HUDEP-2 (cell line): ENCODE measurements at regions not wholly inside any gene's neighbourhood (a gene's known extent, or its start where the extent isn't known, plus 50 kb on each side); places are given as distances from the start of the nearest gene placed in this dataset.
"Not testable (repeated sequence)": the region's sequence is repeated elsewhere in the genome, so short reads cannot be mapped to it uniquely, and the experiment has no call there.

ENCODE experiments used
- DNase-seq, 76 experiments: peaks; one replicate each; lab custom pipeline; 2025; ENCODE audit not compliant: unreplicated experiment in 76 of 76; lab: John Stamatoyannopoulos, UW

DNA sequence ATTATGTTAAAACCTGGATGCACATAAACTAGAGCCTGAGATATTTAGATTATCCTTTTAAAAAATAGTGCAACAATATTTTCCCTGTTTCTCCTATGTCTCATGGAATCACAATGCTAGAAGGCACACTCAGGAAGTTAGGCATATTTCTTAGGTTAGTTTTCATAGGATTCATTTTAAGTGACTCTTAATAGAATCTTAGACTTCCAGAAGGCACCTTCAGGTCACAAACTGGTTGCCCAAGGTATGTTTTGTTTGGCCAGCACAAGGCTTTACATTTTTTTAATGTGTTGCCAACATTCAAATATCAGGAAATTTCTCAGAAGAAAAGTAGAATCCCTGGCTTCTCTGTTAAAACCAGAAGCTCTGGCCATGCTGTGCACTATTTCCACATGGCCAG lies 129.3 kb downstream of the LNPK start:
- no peak for DNase-seq

DNA sequence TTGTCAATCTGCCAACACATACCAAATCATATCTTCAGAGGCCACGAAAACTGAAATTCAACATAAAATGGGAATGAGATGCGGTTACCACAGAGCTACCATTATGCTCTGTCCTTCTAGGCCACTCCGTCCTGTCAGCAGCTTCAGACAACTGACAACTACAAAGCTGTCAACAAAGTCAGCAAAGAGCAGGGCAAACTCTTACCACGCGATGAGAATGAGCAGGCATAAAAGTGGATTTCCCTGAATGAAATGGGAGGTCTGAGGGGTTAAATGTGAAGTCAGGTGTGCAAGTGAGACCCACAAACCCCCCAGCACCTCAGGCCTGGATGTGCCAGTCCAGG lies 130.1 kb downstream of the LNPK start:
- no peak for DNase-seq

GRCh38 chr2:175871331-175872004 lies 130.6 kb downstream of the LNPK start:
- DNase-seq = no peak

GRCh38 chr2:175865716-175866115 lies 136.4 kb downstream of the LNPK start:
- no peak for DNase-seq

DNA sequence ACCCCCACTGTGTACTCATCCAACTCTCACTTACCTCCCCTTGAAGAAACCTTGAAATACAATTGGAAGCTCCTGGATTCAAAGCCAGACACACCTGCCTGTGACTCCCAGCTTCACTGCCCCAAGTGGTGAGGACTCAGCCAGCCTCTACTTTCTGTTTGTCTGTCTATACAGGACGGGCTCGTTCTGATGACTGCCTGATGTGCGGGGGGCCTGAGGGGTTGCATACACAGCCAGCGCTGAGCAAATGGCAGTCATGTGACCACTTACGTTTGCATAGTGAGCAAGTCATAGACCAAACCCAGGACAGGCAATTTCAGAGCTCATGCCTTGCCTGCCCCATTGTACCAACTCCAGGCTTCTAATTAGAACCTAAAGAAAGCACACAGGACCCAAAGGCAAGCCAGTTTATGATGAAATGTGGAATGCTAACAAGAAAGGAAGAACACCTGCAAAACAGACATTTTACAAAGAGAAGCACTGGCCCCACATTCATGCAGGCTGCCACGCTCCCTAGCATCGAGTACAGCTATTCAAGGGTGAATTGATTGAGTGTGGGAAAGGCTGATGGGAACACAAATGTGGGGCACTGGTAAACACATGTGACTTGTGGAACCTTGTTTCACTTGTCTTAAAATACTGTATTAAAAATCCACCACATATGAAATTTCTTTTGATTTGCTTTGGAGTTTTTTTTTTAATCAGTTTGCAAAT lies 137.8 kb downstream of the LNPK start:
- DNase-seq = no peak

DNA sequence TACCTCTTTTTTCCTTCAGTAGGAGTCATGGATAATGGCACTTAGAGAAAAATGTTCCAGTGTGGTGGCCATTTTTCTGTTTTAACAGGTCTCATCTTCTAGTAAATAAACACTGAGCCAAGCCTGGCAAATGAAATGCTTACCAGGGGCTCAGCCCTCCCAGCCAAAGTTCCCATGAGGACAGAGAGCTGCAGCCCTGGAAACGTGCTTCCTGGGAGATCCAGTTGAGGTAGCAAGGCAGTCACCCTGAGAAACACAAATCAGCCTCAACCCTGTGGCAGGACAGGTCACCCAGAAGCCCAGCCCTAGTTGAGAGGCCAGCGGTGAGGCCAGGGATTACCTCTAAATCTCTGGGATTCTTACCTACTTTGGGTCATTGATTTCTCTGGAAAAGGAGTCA lies 140.1 kb downstream of the LNPK start:
- DNase-seq = no peak

DNA sequence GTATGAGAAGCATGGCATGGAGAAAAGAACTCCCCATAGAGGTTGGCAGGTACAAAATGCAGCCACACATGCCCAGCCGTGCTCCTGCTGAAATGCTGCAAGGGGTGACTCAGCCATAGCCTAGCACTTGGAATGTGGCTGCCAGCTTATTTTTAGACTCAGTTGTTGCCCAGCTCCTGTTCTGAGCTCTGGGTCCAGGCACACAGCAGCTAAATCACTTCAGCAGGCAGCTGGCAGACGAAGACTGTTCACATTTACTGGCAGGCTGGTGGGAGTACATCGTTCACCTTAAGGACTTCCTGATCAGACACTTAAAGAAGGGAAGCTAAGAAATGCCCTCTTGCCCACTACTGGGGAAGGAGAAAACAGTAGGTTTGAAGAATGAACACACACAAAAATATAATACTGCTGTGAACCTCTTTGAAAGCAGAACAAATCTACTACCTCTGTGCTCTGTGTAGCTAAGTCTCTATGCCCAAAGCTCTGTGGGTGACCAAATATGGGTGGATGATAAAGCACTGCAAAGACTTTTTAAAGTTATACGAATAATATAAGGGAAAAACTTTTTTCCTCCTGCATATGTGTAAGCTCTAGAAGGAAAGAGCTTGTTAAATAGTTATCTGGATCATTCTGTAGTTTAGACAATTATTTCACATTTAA lies 146.1 kb downstream of the LNPK start:
- DNase-seq = no peak

GRCh38 chr2:175855236-175855635 lies 146.8 kb downstream of the LNPK start:
- DNase-seq = no peak

DNA sequence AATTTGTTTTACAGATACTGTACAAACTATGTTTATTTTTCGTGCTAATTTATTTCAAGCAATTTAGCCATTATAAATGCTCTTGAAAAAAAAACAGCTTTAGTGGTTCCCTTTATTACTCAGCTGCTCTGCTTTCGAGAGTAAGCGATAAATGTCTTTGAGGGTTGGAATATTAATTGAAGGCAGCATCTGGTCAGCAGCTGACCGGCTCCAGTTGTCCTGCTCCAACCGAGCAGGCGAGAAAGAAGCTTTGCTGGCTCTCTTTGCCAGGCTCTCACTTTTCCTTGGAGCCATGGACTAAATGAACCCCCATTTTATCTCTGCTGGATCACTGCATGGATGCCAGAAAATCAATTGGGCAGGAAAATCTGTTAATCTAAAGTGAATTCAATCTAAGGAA lies 147.4 kb downstream of the LNPK start:
- no peak for DNase-seq

GRCh38 chr2:175854129-175854528 lies 147.9 kb downstream of the LNPK start:
- no peak for DNase-seq

- DNase-seq = no peak
Observed at GRCh38 chr2:175853616-175853890, 148.5 kb downstream of the LNPK start.

- no peak for DNase-seq
Observed at GRCh38 chr2:175852879-175853615, 149.0 kb downstream of the LNPK start.

GRCh38 chr2:175847128-175847527 lies 154.9 kb downstream of the LNPK start:
- DNase-seq = no peak

DNA sequence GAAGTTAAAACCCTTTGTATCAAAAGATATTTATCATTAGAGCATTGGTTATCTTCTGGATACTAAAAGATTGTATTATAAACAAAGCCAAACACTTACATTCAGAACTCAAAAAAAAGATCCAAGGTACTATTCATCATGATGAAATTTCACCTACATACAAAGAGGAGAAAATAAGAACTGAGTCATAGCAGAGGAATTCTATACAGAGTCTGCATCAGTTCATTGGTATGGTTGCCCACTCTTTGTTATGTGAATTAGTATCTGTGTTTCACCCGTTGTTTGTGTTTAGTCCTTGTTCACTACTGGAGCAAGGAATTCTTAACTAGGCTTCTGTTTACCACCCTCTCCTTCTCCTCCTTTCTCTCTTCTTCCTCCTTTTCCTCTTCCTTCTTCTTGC lies 157.9 kb downstream of the LNPK start:
- no peak for DNase-seq

DNA sequence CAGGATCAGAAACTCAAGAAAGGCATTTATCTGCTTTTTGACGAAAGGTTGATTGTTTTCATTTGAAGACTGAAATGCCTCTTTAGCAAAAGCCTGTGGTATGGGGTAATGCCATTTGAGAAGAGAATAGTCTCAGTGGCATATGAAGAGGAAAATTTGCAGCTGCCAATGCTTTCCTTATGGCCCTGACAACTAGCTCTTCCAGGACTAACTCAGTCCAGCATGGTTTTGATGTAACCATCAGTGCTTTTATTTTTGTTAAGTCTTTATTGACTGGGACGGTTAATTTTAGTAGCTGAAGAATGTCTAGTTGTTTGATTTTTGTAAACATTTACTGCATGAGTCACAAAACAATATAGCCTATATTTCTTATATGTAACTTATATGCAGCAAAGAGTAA lies 158.4 kb downstream of the LNPK start:
- DNase-seq = no peak

DNA sequence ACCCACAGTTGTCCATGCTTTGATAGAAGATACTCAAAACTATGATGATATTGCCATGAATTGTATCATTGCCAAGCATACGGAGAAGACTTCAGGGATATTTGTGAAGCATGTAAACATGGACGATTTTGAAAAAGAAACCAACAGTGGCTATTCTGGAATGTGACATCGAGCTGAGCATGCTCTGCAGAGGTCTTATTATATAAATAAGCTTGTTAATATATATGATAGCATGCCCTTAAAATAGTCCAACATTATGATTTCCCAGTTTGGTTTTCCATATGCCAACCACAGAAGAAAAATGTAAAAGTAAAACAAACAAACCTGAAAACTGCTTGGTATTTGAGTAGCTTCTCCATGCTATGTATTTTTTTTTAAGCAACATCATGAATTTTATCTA lies 159.1 kb downstream of the LNPK start:
- DNase-seq = no peak

DNA sequence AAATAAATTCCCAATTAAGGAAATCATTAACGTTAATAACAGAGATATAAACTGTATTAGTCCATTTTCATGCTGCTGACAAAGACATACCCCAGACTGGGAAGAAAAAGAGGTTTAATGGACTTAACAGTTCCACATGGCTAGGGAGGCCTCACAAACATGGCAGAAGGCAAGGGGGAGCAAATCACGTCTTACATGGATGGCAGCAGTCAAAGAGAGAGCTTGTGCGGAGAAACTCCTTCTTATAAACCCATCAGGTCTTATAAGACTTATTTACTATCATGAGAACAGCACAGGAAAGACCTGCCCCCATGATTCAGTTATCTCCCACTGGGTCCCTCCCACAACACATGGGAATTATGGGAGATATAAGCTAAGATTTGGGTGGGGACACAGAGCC lies 161.3 kb downstream of the LNPK start:
- DNase-seq = not testable (repeated sequence)

GRCh38 chr2:175840256-175840655 lies 161.8 kb downstream of the LNPK start:
- DNase-seq = no peak

DNA sequence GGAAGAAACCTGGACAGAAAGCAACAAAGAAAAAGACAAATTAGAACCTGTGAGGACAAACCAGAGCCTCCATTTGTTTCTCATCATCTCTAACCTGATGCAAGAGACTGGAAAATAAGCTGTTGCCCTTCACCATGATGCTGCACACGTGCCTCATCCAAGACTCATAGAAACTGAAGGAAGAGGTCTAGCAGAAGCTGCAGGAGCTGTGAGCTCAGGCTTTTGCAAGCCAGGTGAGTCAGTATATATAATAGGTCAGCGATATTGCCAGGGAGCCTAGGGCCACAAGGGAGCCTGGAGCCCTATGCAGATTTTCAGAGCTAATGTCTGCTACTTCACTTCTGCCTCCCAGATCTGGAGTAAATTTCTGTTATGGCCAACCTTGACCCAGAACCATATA lies 163.1 kb downstream of the LNPK start:
- no peak for DNase-seq

DNA sequence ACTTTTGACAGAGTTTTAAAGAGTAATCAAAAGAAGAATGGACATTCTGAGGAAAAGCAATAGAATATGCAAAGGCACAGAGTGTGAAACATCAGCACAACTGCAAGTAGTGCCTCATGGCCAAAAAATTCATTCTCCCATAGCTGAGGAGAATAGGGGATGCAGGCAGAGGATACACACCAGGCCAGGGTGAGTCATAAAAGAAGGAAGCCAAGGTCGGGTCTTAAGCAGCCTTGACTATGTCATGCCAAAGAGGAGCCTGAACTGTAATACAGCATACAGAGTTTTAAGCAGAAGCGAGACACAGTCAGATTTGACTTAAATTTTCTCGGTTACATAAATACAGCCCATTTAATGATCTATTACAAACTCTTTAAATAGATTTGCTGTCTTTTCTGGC lies 165.0 kb downstream of the LNPK start:
- no peak for DNase-seq

DNA sequence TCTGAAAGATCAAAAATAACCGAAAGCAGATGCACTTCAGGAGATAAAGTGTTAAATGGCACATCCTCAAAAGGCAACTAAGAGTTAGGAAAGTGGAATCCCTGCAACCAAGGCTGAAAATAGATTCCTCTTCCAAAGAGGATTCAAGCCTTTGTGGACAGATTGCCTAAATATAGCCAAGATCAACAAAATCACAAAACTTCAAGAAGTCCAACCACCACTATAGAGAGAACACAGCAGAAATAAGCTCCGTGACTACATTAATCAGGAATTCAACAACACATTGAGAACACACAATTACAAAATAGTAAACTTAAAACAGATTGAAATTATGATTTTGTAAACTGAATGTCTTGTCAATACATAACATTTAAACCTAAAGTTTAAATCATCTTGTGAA lies 165.7 kb downstream of the LNPK start:
- no peak for DNase-seq

DNA sequence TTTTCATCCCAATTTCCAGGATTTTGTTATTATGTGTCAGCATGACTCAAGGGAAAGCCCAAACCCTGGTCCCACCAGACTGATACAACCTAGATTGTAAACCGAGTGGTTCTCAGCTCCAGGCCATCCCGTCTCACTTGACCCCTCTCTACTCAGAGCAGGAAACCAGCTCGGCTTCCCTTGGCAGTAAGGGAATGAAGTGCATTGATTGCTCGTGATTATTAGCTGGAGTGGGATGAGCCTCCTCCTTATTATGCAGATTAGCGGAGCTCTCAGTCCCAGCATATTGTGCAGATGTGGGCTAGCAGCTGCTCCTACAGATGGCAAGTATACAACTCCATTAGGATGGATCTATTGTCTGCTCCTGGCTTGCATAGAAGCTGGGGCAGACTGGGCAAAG lies 167.6 kb downstream of the LNPK start:
- no peak for DNase-seq
